Muscle layer of colon (tissue), 2 donors: ENCODE measurements at regions not wholly inside any gene's neighbourhood (a gene's known extent, or its start where the extent isn't known, plus 50 kb on each side); places are given as distances from the start of the nearest gene placed in this dataset.

Source experiments
- H3K27ac ChIP-seq: one replicate; pipeline ENCODE4 v1.7.0; 2013; ENCODE audit warnings: low read depth, mild to moderate bottlenecking, low read length, moderate library complexity
- H3K27me3 ChIP-seq, 2 donors: one replicate each; pipeline ENCODE4 v1.7.0; 2013; ENCODE audit warnings: low read length in 2 of 2, mild to moderate bottlenecking in 2 of 2; ENCODE audit not compliant: insufficient read depth in 2 of 2, control insufficient read depth in 1 of 2
- H3K36me3 ChIP-seq: one replicate; pipeline ENCODE4 v1.7.0; 2013; ENCODE audit warnings: mild to moderate bottlenecking, low read length; ENCODE audit not compliant: insufficient read depth
- H3K4me1 ChIP-seq: one replicate; pipeline ENCODE4 v1.7.0; 2013; ENCODE audit warnings: mild to moderate bottlenecking, low read length; ENCODE audit not compliant: insufficient read depth
- H3K4me3 ChIP-seq, 2 donors: one replicate each; pipeline ENCODE4 v1.7.0; 2013; ENCODE audit warnings: low read length in 2 of 2, low read depth in 1 of 2, mild to moderate bottlenecking in 1 of 2, moderate library complexity in 1 of 2
- H3K9ac ChIP-seq: one replicate; pipeline ENCODE4 v1.7.0; 2013; ENCODE audit warnings: low read length
- H3K9me3 ChIP-seq: one replicate; pipeline ENCODE4 v1.7.0; 2013; ENCODE audit warnings: mild to moderate bottlenecking, low read length
- donor health status: abdominal sarcoma.
- donor health status: Adenocarcinoma of cecum.

GRCh38 chr6:137767465-137767864 lies 99.6 kb upstream of the TNFAIP3 start:
- Histone ChIP-seq H3K27ac (no peak overlapping the region), H3K27me3 (no peaks in the 10 kb centered on the region)

GRCh38 chr6:137767911-137768690 lies 99.0 kb upstream of the TNFAIP3 start:
- no peak overlapping the region for H3K27ac ChIP-seq
- no peak overlapping the region for H3K9ac ChIP-seq
- H3K9me3 ChIP-seq = no peaks in the 10 kb centered on the region
- no peak overlapping the region for H3K4me3 ChIP-seq
- H3K36me3 ChIP-seq = no peaks in the 10 kb centered on the region
- H3K27me3 ChIP-seq = no peaks in the 10 kb centered on the region
- no peaks in the 10 kb centered on the region for H3K4me1 ChIP-seq

More at GRCh38 chr6:137767465-137767864, 99.6 kb upstream of the TNFAIP3 start:
- H3K4me1 ChIP-seq = no peaks in the 10 kb centered on the region
- no peaks in the 10 kb centered on the region for H3K36me3 ChIP-seq
- no peak overlapping the region for H3K9ac ChIP-seq
- H3K4me3 ChIP-seq = no peak overlapping the region
- H3K9me3 ChIP-seq = no peaks in the 10 kb centered on the region

- H3K36me3 ChIP-seq = no peaks in the 10 kb centered on the region
- H3K4me1 ChIP-seq = no peaks in the 10 kb centered on the region
- no peak overlapping the region for H3K27ac ChIP-seq
- no peaks in the 10 kb centered on the region for H3K27me3 ChIP-seq
- H3K4me3 ChIP-seq = no peak overlapping the region
- no peak overlapping the region for H3K9ac ChIP-seq
- H3K9me3 ChIP-seq = no peaks in the 10 kb centered on the region
These were observed 98.1 kb upstream of the TNFAIP3 start for GRCh38 chr6:137768935-137769334.

GRCh38 chr6:137769797-137770362 lies 97.2 kb upstream of the TNFAIP3 start:
- Histone ChIP-seq H3K27me3 (no peaks in the 10 kb centered on the region), H3K9ac (no peak overlapping the region), H3K4me1 (no peaks in the 10 kb centered on the region), H3K9me3 (no peaks in the 10 kb centered on the region), H3K36me3 (no peaks in the 10 kb centered on the region), H3K4me3 (no peak overlapping the region), H3K27ac (no peak overlapping the region)

- Histone ChIP-seq H3K36me3 (no peaks in the 10 kb centered on the region), H3K4me1 (peaks cover 17% of the 10 kb centered on the region), H3K9ac (no peak overlapping the region), H3K27ac (no peak overlapping the region), H3K4me3 (no peak overlapping the region), H3K27me3 (no peaks in the 10 kb centered on the region), H3K9me3 (no peaks in the 10 kb centered on the region)
These were observed 94.4 kb upstream of the TNFAIP3 start for GRCh38 chr6:137772541-137773250.

- H3K9ac ChIP-seq = no peak overlapping the region
- no peaks in the 10 kb centered on the region for H3K36me3 ChIP-seq
- H3K4me1 ChIP-seq = peaks cover 22% of the 10 kb centered on the region
- no peak overlapping the region for H3K4me3 ChIP-seq
- H3K27ac ChIP-seq = no peak overlapping the region
- no peaks in the 10 kb centered on the region for H3K27me3 ChIP-seq
- H3K9me3 ChIP-seq = no peaks in the 10 kb centered on the region
These were observed 91.8 kb upstream of the TNFAIP3 start for GRCh38 chr6:137775227-137775626.

- Histone ChIP-seq H3K4me1 (peaks cover 27% of the 10 kb centered on the region), H3K36me3 (no peaks in the 10 kb centered on the region), H3K9ac (no peak overlapping the region), H3K27me3 (no peaks in the 10 kb centered on the region), H3K4me3 (no peak overlapping the region), H3K27ac (no peak overlapping the region), H3K9me3 (no peaks in the 10 kb centered on the region)
These were observed 91.3 kb upstream of the TNFAIP3 start for GRCh38 chr6:137775720-137776119.

- Histone ChIP-seq H3K4me1 (peaks cover 32% of the 10 kb centered on the region), H3K9ac (no peak overlapping the region), H3K27ac (no peak overlapping the region)
These were observed 90.8 kb upstream of the TNFAIP3 start for GRCh38 chr6:137776256-137776655.

GRCh38 chr6:137776786-137777686 lies 90.0 kb upstream of the TNFAIP3 start:
- no peak overlapping the region for H3K9ac ChIP-seq
- peaks cover 33% of the 10 kb centered on the region for H3K4me1 ChIP-seq
- no peaks in the 10 kb centered on the region for H3K9me3 ChIP-seq
- peak overlapping the region; percentile 37 for H3K27ac ChIP-seq
- H3K27me3 ChIP-seq = no peaks in the 10 kb centered on the region
- H3K4me3 ChIP-seq = peak overlapping the region in 1 of 2 donors; percentile 16
- no peaks in the 10 kb centered on the region for H3K36me3 ChIP-seq

More at GRCh38 chr6:137776256-137776655, 90.8 kb upstream of the TNFAIP3 start:
- H3K9me3 ChIP-seq = no peaks in the 10 kb centered on the region
- no peak overlapping the region for H3K4me3 ChIP-seq
- H3K36me3 ChIP-seq = no peaks in the 10 kb centered on the region
- no peaks in the 10 kb centered on the region for H3K27me3 ChIP-seq

- peak overlapping the region; percentile 37 for H3K27ac ChIP-seq
- H3K9ac ChIP-seq = no peak overlapping the region
- H3K9me3 ChIP-seq = no peaks in the 10 kb centered on the region
- no peaks in the 10 kb centered on the region for H3K36me3 ChIP-seq
- peaks cover 33% of the 10 kb centered on the region for H3K4me1 ChIP-seq
- no peak overlapping the region for H3K4me3 ChIP-seq
- no peaks in the 10 kb centered on the region for H3K27me3 ChIP-seq
These were observed 89.4 kb upstream of the TNFAIP3 start for GRCh38 chr6:137777687-137778075.

- H3K27me3 ChIP-seq = no peaks in the 10 kb centered on the region
- peak overlapping the region; percentile 81 for H3K27ac ChIP-seq
- no peaks in the 10 kb centered on the region for H3K9me3 ChIP-seq
- H3K4me1 ChIP-seq = peaks cover 33% of the 10 kb centered on the region
- H3K9ac ChIP-seq = no peak overlapping the region
- peak overlapping the region in 1 of 2 donors; percentile 15 for H3K4me3 ChIP-seq
- H3K36me3 ChIP-seq = no peaks in the 10 kb centered on the region
These were observed 87.1 kb upstream of the TNFAIP3 start for GRCh38 chr6:137779982-137780381.
